HEK293 (cell line): ENCODE measurements at regions not wholly inside any gene's neighbourhood (a gene's known extent, or its start where the extent isn't known, plus 50 kb on each side); places are given as distances from the start of the nearest gene placed in this dataset.

Source experiments
- CTCF ChIP-seq: fragments of 450-650 bp; formaldehyde crosslinking; IDR thresholded peaks from 2 replicates; pipeline ENCODE4 v1.5.1; 2016; ENCODE audit warnings: missing biosample characterization, missing genetic modification characterization
- REPIN1 ChIP-seq: fragments of 450-650 bp; formaldehyde crosslinking; IDR thresholded peaks from 2 replicates; pipeline ENCODE4 v1.5.1; 2017; ENCODE audit warnings: missing biosample characterization, missing genetic modification characterization, low read depth
- TCF7L2 ChIP-seq: IDR thresholded peaks from 2 replicates; pipeline ENCODE4 v1.6.1; 2011; ENCODE audit warnings: low read depth, mild to moderate bottlenecking, inconsistent platforms, low read length, moderate library complexity, borderline replicate concordance
- TSHZ1 ChIP-seq: fragments of 450-650 bp; formaldehyde crosslinking; IDR thresholded peaks from 2 replicates; pipeline ENCODE4 v1.5.1; 2016; ENCODE audit warnings: missing biosample characterization, missing genetic modification characterization, borderline replicate concordance
- ZBTB1 ChIP-seq: fragments of 450-650 bp; formaldehyde crosslinking; IDR thresholded peaks from 2 replicates; pipeline ENCODE4 v1.5.1; 2016; ENCODE audit warnings: missing biosample characterization, missing genetic modification characterization
- ZIC2 ChIP-seq: fragments of 450-650 bp; formaldehyde crosslinking; IDR thresholded peaks from 2 replicates; pipeline ENCODE4 v1.5.1; 2016; ENCODE audit warnings: missing biosample characterization, missing genetic modification characterization
- ZNF138 ChIP-seq: fragments of 450-650 bp; formaldehyde crosslinking; IDR thresholded peaks from 2 replicates; pipeline ENCODE4 v1.5.1; 2016; ENCODE audit warnings: missing biosample characterization, missing genetic modification characterization, borderline replicate concordance
- ZNF146 ChIP-seq: fragments of 450-650 bp; formaldehyde crosslinking; IDR thresholded peaks from 2 replicates; pipeline ENCODE4 v1.5.1; 2016; ENCODE audit warnings: missing biosample characterization, missing genetic modification characterization
- ZNF202 ChIP-seq: fragments of 450-650 bp; formaldehyde crosslinking; IDR thresholded peaks from 2 replicates; pipeline ENCODE4 v1.5.1; 2016; ENCODE audit warnings: missing biosample characterization, missing genetic modification characterization, borderline replicate concordance
- ZNF221 ChIP-seq: fragments of 450-650 bp; formaldehyde crosslinking; IDR thresholded peaks from 2 replicates; pipeline ENCODE4 v1.5.1; 2017; ENCODE audit warnings: missing biosample characterization, missing genetic modification characterization, borderline replicate concordance
- ZNF398 ChIP-seq: fragments of 450-650 bp; formaldehyde crosslinking; IDR thresholded peaks from 2 replicates; pipeline ENCODE4 v1.5.1; 2017; ENCODE audit warnings: missing biosample characterization, missing genetic modification characterization
- ZNF473 ChIP-seq: fragments of 450-650 bp; formaldehyde crosslinking; IDR thresholded peaks from 2 replicates; pipeline ENCODE4 v1.5.1; 2017; ENCODE audit warnings: missing biosample characterization, missing genetic modification characterization
- ZNF521 ChIP-seq: fragments of 450-650 bp; formaldehyde crosslinking; IDR thresholded peaks from 2 replicates; pipeline ENCODE4 v1.5.1; 2017; ENCODE audit warnings: missing biosample characterization, mild to moderate bottlenecking, missing genetic modification characterization
- ZNF704 ChIP-seq: fragments of 450-650 bp; formaldehyde crosslinking; IDR thresholded peaks from 2 replicates; pipeline ENCODE4 v1.5.1; 2016; ENCODE audit warnings: missing biosample characterization, missing genetic modification characterization

GRCh38 chr2:41759880-41760279 is 287.9 kb upstream of the PKDCC start:
- no peak for TF ChIP-seq CTCF (tag by site-specific recombination)
- no peak for TF ChIP-seq TCF7L2
- no peak for TF ChIP-seq ZIC2
- no peak for TF ChIP-seq ZNF146 (tag by site-specific recombination)
- no peak for TF ChIP-seq ZBTB1 (tag by site-specific recombination)
- no peak for TF ChIP-seq REPIN1
- TF ChIP-seq ZNF221, result no peak
- no peak for TF ChIP-seq ZNF473
- TF ChIP-seq ZNF521 (tag by site-specific recombination), result no peak
- TF ChIP-seq ZNF704 (tag by site-specific recombination), result no peak
- TF ChIP-seq TSHZ1 (tag by site-specific recombination), result no peak
- TF ChIP-seq ZNF202 (tag by site-specific recombination), result no peak
- TF ChIP-seq ZNF398 (tag by site-specific recombination), result no peak
- no peak for TF ChIP-seq ZNF138
